GM21717 (cell line): ENCODE measurements at regions not wholly inside any gene's neighbourhood (a gene's known extent, or its start where the extent isn't known, plus 50 kb on each side); places are given as distances from the start of the nearest gene placed in this dataset.

Experiments
- ATAC-seq: cut with Tn5 transposase; IDR thresholded peaks from one replicate; pipeline ENCODE4 v1.9.1; 2021; ENCODE audit warnings: mild to moderate bottlenecking, moderate library complexity; ENCODE audit not compliant: unreplicated experiment

GRCh38 chr18:25005541-25006403, 346.2 kb downstream of the ZNF521 start:
- no peak for ATAC-seq

GRCh38 chr18:25010623-25011374, 341.2 kb downstream of the ZNF521 start:
- no peak for ATAC-seq
